ENCODE measurements at regions not wholly inside any gene's neighbourhood (a gene's known extent, or its start where the extent isn't known, plus 50 kb on each side); places are given as distances from the start of the nearest gene placed in this dataset.

DNA sequence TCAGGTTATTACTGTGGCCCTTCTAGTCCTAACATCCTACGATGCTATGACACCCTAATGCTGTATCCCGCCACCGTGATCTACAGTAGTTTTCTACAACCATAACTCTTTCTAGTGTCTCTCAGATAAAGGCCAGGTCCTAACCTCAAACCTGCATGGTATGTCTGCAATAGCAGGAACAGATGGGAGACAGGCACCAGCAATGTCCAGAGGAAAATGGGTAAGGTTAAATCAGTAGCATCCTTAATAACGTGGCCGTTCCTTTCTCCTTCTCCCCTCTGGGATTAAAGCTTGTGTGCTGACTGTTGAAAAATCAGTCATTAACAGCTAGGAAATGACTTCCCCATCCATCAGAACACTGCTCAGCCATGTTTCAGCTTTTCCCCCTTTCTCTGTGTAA lies 321.9 kb upstream of the NPVF start:
- TF ChIP-seq, protein P1, sequence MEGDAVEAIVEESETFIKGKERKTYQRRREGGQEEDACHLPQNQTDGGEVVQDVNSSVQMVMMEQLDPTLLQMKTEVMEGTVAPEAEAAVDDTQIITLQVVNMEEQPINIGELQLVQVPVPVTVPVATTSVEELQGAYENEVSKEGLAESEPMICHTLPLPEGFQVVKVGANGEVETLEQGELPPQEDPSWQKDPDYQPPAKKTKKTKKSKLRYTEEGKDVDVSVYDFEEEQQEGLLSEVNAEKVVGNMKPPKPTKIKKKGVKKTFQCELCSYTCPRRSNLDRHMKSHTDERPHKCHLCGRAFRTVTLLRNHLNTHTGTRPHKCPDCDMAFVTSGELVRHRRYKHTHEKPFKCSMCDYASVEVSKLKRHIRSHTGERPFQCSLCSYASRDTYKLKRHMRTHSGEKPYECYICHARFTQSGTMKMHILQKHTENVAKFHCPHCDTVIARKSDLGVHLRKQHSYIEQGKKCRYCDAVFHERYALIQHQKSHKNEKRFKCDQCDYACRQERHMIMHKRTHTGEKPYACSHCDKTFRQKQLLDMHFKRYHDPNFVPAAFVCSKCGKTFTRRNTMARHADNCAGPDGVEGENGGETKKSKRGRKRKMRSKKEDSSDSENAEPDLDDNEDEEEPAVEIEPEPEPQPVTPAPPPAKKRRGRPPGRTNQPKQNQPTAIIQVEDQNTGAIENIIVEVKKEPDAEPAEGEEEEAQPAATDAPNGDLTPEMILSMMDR (conservative IDR thresholded peaks at IDR 0.05), result no peak
- Mint-ChIP-seq H3K27ac (peak overlapping the region; percentile 48), H3K4me1 (ENCODE audit: unreplicated experiment) (peaks cover 55% of the 10 kb centered on the region), H3K27me3 (peaks cover 6% of the 10 kb centered on the region), H3K9me3 (no peaks in the 10 kb centered on the region), H3K4me3 (no peak overlapping the region), H3K36me3 (no peaks in the 10 kb centered on the region)
- no peak for DNase-seq (ENCODE audit: extremely low spot score, unreplicated experiment)

DNA sequence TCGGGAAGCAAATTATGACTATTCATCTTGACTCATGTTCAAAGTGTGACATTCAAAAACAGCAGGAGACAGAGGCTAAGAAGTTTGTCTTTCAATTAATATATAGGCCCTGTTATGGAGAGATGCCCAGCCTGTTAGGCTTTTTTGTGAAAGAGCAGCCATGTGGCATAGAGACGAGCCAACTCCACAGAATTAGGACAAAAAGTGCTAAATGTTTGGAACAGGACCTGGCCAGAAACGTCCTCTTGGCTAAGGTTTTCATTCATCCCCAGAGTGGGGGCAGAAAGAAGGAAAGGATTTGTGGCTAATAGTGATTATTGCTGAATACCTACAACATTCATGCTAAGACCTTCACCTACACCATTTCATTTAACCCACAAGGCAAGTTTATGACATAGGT lies 324.7 kb upstream of the NPVF start:
- Mint-ChIP-seq H3K27ac (no peak overlapping the region), H3K9me3 (no peaks in the 10 kb centered on the region), H3K27me3 (peaks cover 6% of the 10 kb centered on the region), H3K4me1 (ENCODE audit: unreplicated experiment) (peaks cover 67% of the 10 kb centered on the region), H3K4me3 (no peak overlapping the region), H3K36me3 (no peaks in the 10 kb centered on the region)
- DNase-seq (ENCODE audit: extremely low spot score, unreplicated experiment), result no peak
- TF ChIP-seq, protein P1 (conservative IDR thresholded peaks at IDR 0.05), result no peak

GRCh38 chr7:25553580-25554291 lies 325.4 kb upstream of the NPVF start:
- H3K36me3 Mint-ChIP-seq, result no peaks in the 10 kb centered on the region
- H3K27me3 Mint-ChIP-seq, result peaks cover 2% of the 10 kb centered on the region
- H3K4me1 Mint-ChIP-seq (ENCODE audit: unreplicated experiment), result peaks cover 62% of the 10 kb centered on the region
- no peak overlapping the region for H3K27ac Mint-ChIP-seq
- TF ChIP-seq, protein P1 (conservative IDR thresholded peaks at IDR 0.05), result no peak
- peaks cover 5% of the 10 kb centered on the region for H3K9me3 Mint-ChIP-seq
- no peak overlapping the region for H3K4me3 Mint-ChIP-seq
- DNase-seq (ENCODE audit: extremely low spot score, unreplicated experiment), result no peak

- DNase-seq (ENCODE audit: extremely low spot score, unreplicated experiment), result no peak
- TF ChIP-seq, protein P1 (conservative IDR thresholded peaks at IDR 0.05), result no peak
- peak overlapping the region; percentile 51 for H3K27ac Mint-ChIP-seq
Measured at GRCh38 chr7:25557379-25557917, 329.2 kb upstream of the NPVF start.

GRCh38 chr7:25557930-25558329 lies 329.6 kb upstream of the NPVF start:
- Mint-ChIP-seq H3K36me3 (no peaks in the 10 kb centered on the region), H3K4me3 (no peak overlapping the region), H3K27me3 (peaks cover 12% of the 10 kb centered on the region), H3K4me1 (ENCODE audit: unreplicated experiment) (peaks cover 47% of the 10 kb centered on the region), H3K27ac (peak overlapping the region; percentile 51), H3K9me3 (peaks cover 10% of the 10 kb centered on the region)
- TF ChIP-seq, protein P1 (conservative IDR thresholded peaks at IDR 0.05), result no peak
- no peak for DNase-seq (ENCODE audit: extremely low spot score, unreplicated experiment)

More at GRCh38 chr7:25557379-25557917, 329.2 kb upstream of the NPVF start:
- peak overlapping the region; percentile 8 for H3K4me3 Mint-ChIP-seq
- peaks cover 51% of the 10 kb centered on the region for H3K4me1 Mint-ChIP-seq (ENCODE audit: unreplicated experiment)
- H3K36me3 Mint-ChIP-seq, result no peaks in the 10 kb centered on the region
- H3K27me3 Mint-ChIP-seq, result peaks cover 12% of the 10 kb centered on the region
- peaks cover 10% of the 10 kb centered on the region for H3K9me3 Mint-ChIP-seq
